ENCODE measurements at regions not wholly inside any gene's neighbourhood (a gene's known extent, or its start where the extent isn't known, plus 50 kb on each side); places are given as distances from the start of the nearest gene placed in this dataset.

GRCh38 chr9:88229434-88229833 lies 91.2 kb upstream of the SPATA31C2 start:
- no peak for DNase-seq (ENCODE audit: low read depth)

GRCh38 chr9:88224938-88225337 lies 86.7 kb upstream of the SPATA31C2 start:
- no peak for DNase-seq (ENCODE audit: low read depth)

DNA sequence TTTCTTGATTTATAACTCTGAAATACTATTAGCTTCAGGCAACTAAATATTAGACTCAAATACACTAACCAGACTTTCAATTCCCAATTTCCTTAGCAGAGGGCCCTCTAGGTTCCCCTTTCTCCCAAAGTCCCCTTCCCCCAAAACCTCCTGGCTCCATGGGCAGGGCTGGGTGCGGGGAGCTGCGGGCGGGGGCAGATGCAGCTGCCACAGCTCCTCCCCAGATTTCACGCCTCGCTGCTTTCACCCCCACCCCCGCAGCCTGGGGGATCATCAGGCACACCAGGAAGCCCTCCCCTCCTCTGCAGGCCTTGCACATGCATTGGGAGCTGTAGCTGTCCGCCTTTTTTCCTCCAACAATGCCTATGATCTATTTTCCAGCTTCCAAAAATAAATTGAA lies 82.8 kb upstream of the SPATA31C2 start:
- DNase-seq (ENCODE audit: low read depth) = no peak

DNA sequence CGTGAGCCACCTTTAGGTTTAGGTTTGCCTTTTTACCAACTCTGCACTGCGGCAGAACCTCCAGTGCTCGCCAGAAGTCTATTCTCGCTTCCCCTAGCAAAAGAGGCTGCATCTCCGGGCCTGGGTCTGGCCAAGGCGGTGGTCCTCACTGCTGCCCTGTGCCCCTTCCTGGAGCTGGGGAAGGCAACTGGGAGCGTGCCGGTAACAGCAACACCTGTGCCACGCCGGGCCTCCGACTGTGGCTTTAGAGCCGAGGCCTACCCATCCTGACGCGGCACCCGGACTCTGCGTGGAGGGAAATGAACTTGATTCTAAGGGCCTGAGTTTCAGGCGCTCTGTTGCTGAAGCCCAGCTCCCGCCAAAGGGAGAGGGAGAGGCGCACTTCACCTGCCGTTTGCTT lies 82.4 kb upstream of the SPATA31C2 start:
- DNase-seq (ENCODE audit: low read depth) = no peak

GRCh38 chr9:88219601-88220000 lies 81.3 kb upstream of the SPATA31C2 start:
- no peak for DNase-seq (ENCODE audit: low read depth)

- DNase-seq (ENCODE audit: low read depth) = no peak
Observed at GRCh38 chr9:88218726-88219125, 80.5 kb upstream of the SPATA31C2 start.

GRCh38 chr9:88216126-88216995 lies 78.1 kb upstream of the SPATA31C2 start:
- DNase-seq (ENCODE audit: low read depth) = no peak

- DNase-seq (ENCODE audit: low read depth) = no peak
Observed at GRCh38 chr9:88215196-88216125, 77.2 kb upstream of the SPATA31C2 start.

DNA sequence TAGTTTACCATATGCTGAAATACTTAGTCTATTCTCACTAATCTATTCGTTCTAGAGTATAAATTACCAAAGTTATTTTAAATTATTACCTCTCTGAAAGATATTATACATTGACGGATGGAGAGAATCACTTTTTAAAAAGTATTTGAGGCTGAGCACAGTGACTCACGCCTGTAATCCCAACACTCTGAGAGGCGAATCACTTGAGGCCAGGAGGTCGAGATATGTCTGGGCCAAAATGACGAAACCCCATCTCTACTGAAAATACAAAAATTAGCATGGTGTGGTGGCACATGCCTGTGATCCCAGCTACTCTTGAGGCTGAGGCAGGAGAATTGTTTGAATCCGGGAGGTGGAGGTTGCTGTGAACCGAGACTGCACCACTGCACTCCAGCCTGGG lies 64.0 kb upstream of the SPATA31C2 start:
- DNase-seq (ENCODE audit: low read depth) = no peak

DNA sequence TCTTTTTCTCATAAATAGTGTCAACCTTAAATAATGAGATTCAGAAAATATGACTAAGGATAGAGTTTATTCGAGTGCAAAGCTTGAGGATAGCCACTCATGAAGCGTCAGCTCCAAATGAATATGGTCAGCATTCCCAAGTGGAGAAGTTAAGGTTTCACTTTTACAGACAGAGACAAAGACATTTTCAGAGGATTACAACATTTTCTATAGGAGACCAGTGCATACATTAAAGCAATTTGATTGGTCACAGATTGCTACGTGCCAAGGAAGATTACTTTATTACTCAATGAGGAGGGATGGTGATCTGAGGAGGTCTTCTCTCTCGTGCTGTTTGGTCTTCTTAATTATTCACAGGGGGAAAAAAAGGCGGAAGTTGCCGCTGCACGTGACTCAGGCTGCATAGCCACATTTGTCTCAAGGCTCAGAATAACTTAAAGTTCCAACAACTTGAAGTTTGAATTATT lies 60.1 kb upstream of the SPATA31C2 start:
- peak; percentile 61 for DNase-seq (ENCODE audit: low read depth)

- peak; percentile 77 for DNase-seq (ENCODE audit: low read depth)
Observed at GRCh38 chr9:88197781-88198340, 59.6 kb upstream of the SPATA31C2 start.

DNA sequence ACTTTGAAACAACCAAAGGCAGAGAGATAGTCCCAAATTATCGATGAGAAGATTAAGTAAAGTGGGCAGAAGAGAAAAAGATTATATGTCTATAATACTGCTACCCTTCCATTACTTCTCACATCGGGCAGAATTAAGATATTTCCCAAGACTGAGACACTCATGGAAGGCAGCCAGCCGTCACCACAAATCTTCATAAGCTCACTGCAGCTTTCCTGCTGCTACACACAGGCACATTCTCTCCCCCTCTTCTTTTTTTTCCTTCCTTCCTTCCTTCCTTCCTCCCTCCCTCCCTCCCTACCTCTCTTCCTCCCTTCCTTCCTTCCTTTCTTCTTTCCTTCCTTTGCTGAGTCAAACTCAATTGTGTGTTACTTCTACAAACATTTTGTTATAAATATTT lies 58.7 kb upstream of the SPATA31C2 start:
- peak; percentile 67 for DNase-seq (ENCODE audit: low read depth)

DNA sequence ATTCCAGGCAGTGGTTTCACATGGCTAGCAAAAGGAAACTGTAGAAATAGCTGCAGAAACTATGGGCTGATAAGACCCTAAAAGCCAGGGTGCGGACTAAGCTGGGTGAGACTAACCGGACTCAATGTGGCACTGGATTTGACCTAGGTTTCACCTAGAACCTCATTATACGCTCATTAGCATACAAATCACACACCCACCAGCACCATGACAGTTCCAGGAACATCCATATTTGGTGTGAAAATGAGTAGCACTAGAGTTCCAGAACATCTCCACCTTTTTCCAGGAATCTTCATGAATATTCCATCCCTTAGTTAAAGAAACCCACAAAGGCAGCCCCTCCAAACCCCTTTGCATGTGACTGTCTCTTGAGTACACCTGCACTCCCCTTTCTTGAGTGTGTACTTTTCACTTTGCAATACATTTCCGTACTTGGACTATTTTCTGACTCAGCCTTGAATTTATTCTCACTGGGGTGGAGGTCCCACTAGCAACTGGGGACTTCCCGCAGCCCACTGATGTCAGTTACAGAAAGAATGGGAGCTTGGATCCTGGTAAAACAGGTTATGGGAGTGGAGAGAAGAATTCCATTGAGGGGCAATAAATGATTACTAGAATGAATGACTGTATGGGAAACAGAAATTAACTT lies 58.0 kb upstream of the SPATA31C2 start:
- no peak for DNase-seq (ENCODE audit: low read depth)

- no peak for DNase-seq (ENCODE audit: low read depth)
Observed at GRCh38 chr9:88193766-88194165, 55.5 kb upstream of the SPATA31C2 start.

- DNase-seq (ENCODE audit: low read depth) = no peak
Observed at GRCh38 chr9:88191456-88191855, 53.2 kb upstream of the SPATA31C2 start.

DNA sequence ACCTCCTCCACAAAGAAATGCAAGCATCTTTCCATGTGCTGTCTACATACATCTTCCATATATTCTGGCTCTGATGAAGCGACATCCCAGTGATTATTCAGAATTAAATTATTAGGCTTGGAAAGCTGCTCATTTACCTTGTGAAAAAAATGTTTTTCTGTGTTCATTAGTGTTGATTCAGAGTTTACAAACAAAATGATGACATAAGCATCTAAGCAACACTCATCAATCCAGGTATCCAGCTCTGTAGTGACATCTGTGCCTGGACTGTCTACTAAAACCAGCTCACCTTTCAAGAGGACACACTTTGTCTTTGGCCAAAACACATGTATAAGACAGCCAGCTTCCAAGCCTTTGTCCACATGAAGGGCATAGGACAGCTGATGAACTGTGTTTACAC lies 51.1 kb upstream of the SPATA31C2 start:
- DNase-seq (ENCODE audit: low read depth) = no peak
